DND-41 (cell line): ENCODE measurements at regions not wholly inside any gene's neighbourhood (a gene's known extent, or its start where the extent isn't known, plus 50 kb on each side); places are given as distances from the start of the nearest gene placed in this dataset.

Experiments used
- EZH2 ChIP-seq: IDR thresholded peaks from 3 replicates; pipeline ENCODE4 v1.6.1; 2012; ENCODE audit warnings: borderline replicate concordance, low read depth, mild to moderate bottlenecking, moderate library complexity, low read length, inconsistent platforms; ENCODE audit not compliant: severe bottlenecking
- TF ChIP-seq, protein P1 (sequence below): IDR thresholded peaks from 2 replicates; pipeline ENCODE4 v1.5.1; 2012; ENCODE audit warnings: borderline replicate concordance, low read length, moderate library complexity, mild to moderate bottlenecking; ENCODE audit not compliant: poor library complexity, severe bottlenecking; ENCODE audit errors: extremely low read depth

GRCh38 chr10:57987055-57987721, 280.5 kb downstream of the IPMK start:
- TF ChIP-seq, protein P1, sequence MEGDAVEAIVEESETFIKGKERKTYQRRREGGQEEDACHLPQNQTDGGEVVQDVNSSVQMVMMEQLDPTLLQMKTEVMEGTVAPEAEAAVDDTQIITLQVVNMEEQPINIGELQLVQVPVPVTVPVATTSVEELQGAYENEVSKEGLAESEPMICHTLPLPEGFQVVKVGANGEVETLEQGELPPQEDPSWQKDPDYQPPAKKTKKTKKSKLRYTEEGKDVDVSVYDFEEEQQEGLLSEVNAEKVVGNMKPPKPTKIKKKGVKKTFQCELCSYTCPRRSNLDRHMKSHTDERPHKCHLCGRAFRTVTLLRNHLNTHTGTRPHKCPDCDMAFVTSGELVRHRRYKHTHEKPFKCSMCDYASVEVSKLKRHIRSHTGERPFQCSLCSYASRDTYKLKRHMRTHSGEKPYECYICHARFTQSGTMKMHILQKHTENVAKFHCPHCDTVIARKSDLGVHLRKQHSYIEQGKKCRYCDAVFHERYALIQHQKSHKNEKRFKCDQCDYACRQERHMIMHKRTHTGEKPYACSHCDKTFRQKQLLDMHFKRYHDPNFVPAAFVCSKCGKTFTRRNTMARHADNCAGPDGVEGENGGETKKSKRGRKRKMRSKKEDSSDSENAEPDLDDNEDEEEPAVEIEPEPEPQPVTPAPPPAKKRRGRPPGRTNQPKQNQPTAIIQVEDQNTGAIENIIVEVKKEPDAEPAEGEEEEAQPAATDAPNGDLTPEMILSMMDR, result no peak
- no peak for TF ChIP-seq EZH2
